GM18868 (cell line): ENCODE measurements at regions not wholly inside any gene's neighbourhood (a gene's known extent, or its start where the extent isn't known, plus 50 kb on each side); places are given as distances from the start of the nearest gene placed in this dataset.
A peak's percentile ranks its signal among the peaks of the same experiment; 100 is the strongest.

Experiments used
- ATAC-seq: cut with Tn5 transposase; IDR thresholded peaks from one replicate; pipeline ENCODE4 v1.9.1; 2021; ENCODE audit warnings: mild to moderate bottlenecking, moderate library complexity; ENCODE audit not compliant: unreplicated experiment

- ATAC-seq: no peak
Measured at GRCh38 chr4:57916479-57916878, 806.3 kb upstream of the IGFBP7 start.

- ATAC-seq: no peak
Measured at GRCh38 chr4:57911203-57911602, 801.0 kb upstream of the IGFBP7 start.

GRCh38 chr4:57910151-57910550 is 800.0 kb upstream of the IGFBP7 start:
- no peak for ATAC-seq

GRCh38 chr4:57905965-57906364 is 795.8 kb upstream of the IGFBP7 start:
- no peak for ATAC-seq

- ATAC-seq: no peak
Measured at GRCh38 chr4:57877047-57877458, 766.9 kb upstream of the IGFBP7 start.

- no peak for ATAC-seq
Measured at GRCh38 chr4:57875829-57876392, 765.7 kb upstream of the IGFBP7 start.

- peak; percentile 44 for ATAC-seq
Measured at GRCh38 chr4:57866468-57867171, 756.4 kb upstream of the IGFBP7 start.

- ATAC-seq: peak; percentile 96
Measured at GRCh38 chr4:57865264-57865663, 755.1 kb upstream of the IGFBP7 start.

- ATAC-seq: peak; percentile 96
Measured at GRCh38 chr4:57854748-57855147, 744.6 kb upstream of the IGFBP7 start.

- ATAC-seq: no peak
Measured at GRCh38 chr4:57850141-57850540, 740.0 kb upstream of the IGFBP7 start.

GRCh38 chr4:57832083-57832482 is 721.9 kb upstream of the IGFBP7 start:
- no peak for ATAC-seq

- no peak for ATAC-seq
Measured at GRCh38 chr4:57789666-57790065, 679.5 kb upstream of the IGFBP7 start.

- ATAC-seq: no peak
Measured at GRCh38 chr4:57777876-57778275, 667.7 kb upstream of the IGFBP7 start.

GRCh38 chr4:57774681-57775080 is 664.5 kb upstream of the IGFBP7 start:
- no peak for ATAC-seq

GRCh38 chr4:57774171-57774570 is 664.0 kb upstream of the IGFBP7 start:
- no peak for ATAC-seq

- ATAC-seq: no peak
Measured at GRCh38 chr4:57766341-57766740, 656.2 kb upstream of the IGFBP7 start.

- no peak for ATAC-seq
Measured at GRCh38 chr4:57764856-57765255, 654.7 kb upstream of the IGFBP7 start.

GRCh38 chr4:57763070-57763469 is 652.9 kb upstream of the IGFBP7 start:
- ATAC-seq: no peak

GRCh38 chr4:57740625-57741190 is 630.5 kb upstream of the IGFBP7 start:
- no peak for ATAC-seq

GRCh38 chr4:57736781-57737180 is 626.6 kb upstream of the IGFBP7 start:
- no peak for ATAC-seq

GRCh38 chr4:57734104-57734670 is 624.0 kb upstream of the IGFBP7 start:
- ATAC-seq: no peak
